Peyer's patch (tissue), 4 donors: ENCODE measurements at regions not wholly inside any gene's neighbourhood (a gene's known extent, or its start where the extent isn't known, plus 50 kb on each side); places are given as distances from the start of the nearest gene placed in this dataset.

Experiments
- POLR2A ChIP-seq, 2 donors: fragments of 450-650 bp; IDR thresholded peaks; one replicate each; pipeline ENCODE4 v1.5.1; 2017; ENCODE audit warnings: antibody characterized with exemption in 2 of 2, mild to moderate bottlenecking in 2 of 2, moderate library complexity in 2 of 2
- TF ChIP-seq, protein P1 (sequence below), 6 experiments: fragments of 450-650 bp in 4 of 6; fragments of 200-600 bp in 2 of 6; sonication (generic) in 1 of 6; IDR thresholded peaks; one replicate each; pipeline ENCODE4 v1.5.1; 2017 to 2019; ENCODE audit warnings: antibody characterized with exemption in 6 of 6, mild to moderate bottlenecking in 3 of 6, moderate library complexity in 1 of 6

DNA sequence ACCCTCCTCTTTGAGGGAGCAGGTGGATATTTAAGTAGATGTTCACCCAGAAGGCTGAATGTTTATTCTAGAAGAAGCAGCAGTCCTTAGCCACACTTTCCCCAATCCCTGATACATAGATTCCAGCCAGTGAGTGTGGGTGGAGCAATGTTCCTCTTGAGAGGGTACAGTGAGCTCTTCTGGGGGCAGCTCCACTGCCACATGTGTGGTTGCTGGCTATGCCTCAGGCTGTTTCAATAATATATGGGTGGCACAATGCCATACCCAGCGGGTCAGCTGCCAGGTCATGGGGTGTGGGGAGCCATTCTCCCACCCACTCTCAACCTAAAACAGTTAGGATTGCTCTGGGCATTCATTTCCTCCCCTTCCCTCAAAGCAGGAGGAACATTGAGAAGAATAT lies 61.6 kb upstream of the DAB2 start:
- TF ChIP-seq, protein P1, sequence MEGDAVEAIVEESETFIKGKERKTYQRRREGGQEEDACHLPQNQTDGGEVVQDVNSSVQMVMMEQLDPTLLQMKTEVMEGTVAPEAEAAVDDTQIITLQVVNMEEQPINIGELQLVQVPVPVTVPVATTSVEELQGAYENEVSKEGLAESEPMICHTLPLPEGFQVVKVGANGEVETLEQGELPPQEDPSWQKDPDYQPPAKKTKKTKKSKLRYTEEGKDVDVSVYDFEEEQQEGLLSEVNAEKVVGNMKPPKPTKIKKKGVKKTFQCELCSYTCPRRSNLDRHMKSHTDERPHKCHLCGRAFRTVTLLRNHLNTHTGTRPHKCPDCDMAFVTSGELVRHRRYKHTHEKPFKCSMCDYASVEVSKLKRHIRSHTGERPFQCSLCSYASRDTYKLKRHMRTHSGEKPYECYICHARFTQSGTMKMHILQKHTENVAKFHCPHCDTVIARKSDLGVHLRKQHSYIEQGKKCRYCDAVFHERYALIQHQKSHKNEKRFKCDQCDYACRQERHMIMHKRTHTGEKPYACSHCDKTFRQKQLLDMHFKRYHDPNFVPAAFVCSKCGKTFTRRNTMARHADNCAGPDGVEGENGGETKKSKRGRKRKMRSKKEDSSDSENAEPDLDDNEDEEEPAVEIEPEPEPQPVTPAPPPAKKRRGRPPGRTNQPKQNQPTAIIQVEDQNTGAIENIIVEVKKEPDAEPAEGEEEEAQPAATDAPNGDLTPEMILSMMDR (IDR thresholded peaks at IDR 0.05): no peak
- no peak for TF ChIP-seq POLR2A (IDR thresholded peaks at IDR 0.05)
